ENCODE measurements at regions not wholly inside any gene's neighbourhood (a gene's known extent, or its start where the extent isn't known, plus 50 kb on each side); places are given as distances from the start of the nearest gene placed in this dataset.

GRCh38 chr11:71075871-71076420 lies 176.4 kb downstream of the SHANK2 start:
- DNase-seq (ENCODE audit: low read depth) = no peak

DNA sequence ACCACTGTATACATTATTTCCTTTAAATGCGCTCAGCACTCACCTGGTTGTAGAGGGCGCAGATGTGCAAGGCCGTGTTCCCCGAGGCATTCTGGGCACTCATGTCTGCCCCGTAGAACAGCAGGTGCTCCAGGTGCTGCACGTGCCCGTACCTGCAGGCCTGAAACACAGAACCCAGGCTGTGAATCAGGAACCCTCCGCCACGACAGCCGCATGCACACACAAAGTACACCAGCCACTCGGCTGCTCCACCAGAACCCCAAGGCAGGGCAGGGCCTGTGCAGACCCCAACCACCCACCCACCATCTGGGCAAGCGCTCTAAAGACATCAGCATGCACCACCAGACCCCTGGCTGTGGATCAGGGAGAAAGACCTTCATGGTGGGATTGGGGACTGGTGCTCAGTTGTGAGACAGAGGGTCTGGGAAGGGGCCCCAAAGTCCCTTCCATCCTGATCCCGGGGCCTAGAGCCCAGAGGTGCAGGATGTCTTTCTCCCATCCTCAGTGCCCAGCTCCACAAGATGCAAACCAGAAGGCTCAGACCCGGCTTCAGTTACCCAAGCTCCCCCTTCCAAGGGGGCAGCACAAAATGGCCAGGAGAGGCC lies 177.2 kb downstream of the SHANK2 start:
- no peak for DNase-seq (ENCODE audit: low read depth)

DNA sequence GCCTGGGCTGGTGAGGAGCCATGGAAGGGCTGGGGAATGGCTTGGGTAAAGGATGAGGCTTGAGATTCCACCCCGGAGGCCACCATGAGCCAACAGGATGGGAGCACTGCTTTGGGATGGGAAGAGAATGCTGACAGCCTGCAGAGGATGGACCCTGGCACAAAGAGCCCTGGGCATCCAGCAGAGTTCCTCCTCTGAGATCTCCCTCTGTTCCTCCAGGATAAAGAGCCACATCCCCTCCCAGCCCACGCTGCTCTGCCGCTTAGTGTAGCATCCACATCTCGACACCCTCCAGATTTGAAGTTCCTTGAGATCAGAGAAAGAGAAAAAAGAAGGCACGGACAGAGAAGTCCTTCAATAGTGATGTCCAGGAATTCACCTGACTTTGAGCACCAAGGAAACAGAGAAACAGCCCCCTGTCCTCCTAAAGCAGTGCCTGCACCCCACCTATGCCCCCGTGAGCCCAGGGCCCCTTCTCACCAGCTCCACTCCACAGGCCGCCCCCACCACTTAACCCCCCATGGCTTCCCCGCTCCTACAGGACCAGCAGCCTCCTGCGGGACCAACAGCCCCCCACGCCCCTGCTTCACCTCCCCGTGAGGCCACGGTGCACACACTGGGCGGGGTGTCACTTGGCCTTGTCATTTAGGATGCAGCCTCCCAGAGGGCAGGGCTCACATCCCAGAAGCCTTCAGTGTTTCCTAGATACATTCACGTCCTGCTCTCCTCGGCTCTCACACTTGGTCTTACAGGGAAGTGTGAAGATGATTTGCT lies 180.5 kb downstream of the SHANK2 start:
- no peak for DNase-seq (ENCODE audit: low read depth)

GRCh38 chr11:71070490-71071453 lies 181.6 kb downstream of the SHANK2 start:
- no peak for DNase-seq (ENCODE audit: low read depth)

DNA sequence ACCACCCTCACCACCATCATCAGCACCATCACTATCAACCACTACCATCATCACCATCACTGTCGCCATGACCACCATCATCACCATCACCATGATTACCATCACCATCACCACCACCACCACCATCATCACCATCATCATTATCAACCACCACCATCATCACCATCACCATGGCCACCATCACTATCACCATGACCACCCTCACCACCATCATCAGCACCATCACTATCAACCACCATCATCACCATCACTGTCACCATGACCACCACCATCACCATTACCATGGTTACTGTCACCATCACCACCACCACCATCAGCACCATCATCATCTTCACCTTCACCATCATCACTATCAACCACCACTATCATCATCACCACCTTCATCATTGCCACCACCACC lies 183.4 kb downstream of the SHANK2 start:
- no peak for DNase-seq (ENCODE audit: low read depth)

DNA sequence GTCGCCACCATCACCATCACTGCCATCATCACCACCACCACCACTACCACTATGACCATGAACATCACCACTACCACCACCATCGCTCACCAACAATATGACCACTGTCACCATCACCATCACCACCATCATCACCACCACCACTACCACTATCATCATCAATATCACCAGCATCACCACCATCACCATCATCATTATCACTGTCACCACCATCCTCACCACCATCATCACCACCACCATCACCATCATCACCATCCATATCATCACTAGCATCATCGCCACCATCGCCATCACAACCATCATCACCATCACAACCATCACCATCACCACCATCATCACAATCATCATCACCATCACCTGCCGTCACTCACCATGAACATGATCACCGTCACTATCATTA lies 184.6 kb downstream of the SHANK2 start:
- DNase-seq (ENCODE audit: low read depth) = no peak

GRCh38 chr11:71066311-71066710 lies 186.1 kb downstream of the SHANK2 start:
- DNase-seq (ENCODE audit: low read depth) = no peak

GRCh38 chr11:71065841-71066240 lies 186.5 kb downstream of the SHANK2 start:
- DNase-seq (ENCODE audit: low read depth) = no peak

GRCh38 chr11:71064702-71065515 lies 187.5 kb downstream of the SHANK2 start:
- no peak for DNase-seq (ENCODE audit: low read depth)

DNA sequence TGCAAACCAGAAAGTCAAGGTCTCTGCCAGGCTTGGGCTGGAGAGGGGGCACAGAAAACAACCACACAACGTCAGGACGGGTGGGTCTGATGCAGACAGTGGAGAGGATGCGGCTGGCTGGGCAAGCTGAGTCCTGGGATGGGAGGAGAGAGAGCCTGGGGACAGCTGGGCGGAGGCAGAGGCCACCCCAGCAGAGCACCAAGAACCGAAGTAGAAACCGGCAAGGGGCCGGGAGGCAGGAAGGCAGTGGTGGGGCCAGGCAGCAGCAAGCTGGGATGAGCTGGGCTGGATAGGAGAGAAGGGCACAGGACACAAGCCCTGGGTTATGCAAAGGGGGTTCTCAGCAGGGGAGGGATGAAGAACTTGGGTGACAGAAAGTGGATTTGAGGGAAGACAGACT lies 188.2 kb downstream of the SHANK2 start:
- no peak for DNase-seq (ENCODE audit: low read depth)

GRCh38 chr11:71063129-71063528 lies 189.2 kb downstream of the SHANK2 start:
- no peak for DNase-seq (ENCODE audit: low read depth)

- no peak for DNase-seq (ENCODE audit: low read depth)
These were observed 190.2 kb downstream of the SHANK2 start for GRCh38 chr11:71062199-71062598.

- DNase-seq (ENCODE audit: low read depth) = no peak
These were observed 192.0 kb downstream of the SHANK2 start for GRCh38 chr11:71060391-71060791.

DNA sequence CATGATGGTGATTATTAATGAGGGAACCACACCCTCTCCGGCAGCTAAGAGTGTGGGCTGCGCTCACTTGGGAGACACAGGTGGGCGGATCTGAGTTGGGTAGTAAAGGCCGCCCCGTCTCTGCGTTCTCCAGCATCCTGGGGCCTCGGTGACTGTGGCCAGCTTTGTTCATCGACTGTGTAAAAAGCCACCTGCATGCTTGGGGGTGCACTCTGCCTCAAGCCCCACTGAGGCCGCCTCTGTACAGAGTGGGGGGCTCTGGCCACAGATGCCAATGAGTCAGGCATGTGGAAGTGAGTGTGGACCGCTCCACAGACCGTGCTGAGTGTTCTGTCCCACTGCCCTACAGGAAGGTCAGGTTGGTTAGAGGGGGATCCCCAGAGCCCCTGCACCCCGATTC lies 192.7 kb downstream of the SHANK2 start:
- DNase-seq (ENCODE audit: low read depth) = no peak

DNA sequence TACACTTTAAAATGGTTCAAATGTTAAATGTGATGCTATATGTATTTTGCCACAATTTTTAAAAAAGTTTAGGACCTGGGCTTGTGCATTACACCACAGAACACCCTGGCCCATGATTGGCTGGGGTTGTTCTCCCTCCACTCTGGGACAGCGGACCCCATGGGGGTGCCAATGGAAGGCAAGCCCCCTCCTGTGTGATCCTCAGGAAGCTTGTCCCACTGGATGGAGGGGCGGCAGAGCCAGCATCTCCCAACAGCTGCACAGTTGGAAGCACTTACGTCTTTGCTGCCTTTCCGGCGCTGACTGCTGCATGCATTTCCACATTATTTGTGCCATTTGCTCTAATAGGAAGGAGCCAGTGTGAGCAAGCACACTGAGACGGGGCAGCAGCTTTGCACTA lies 196.5 kb downstream of the SHANK2 start:
- DNase-seq (ENCODE audit: low read depth) = no peak
